ENCODE measurements at regions not wholly inside any gene's neighbourhood (a gene's known extent, or its start where the extent isn't known, plus 50 kb on each side); places are given as distances from the start of the nearest gene placed in this dataset.

GRCh38 chr7:12467837-12468236 lies 64.2 kb upstream of the VWDE start:
- TF ChIP-seq CTCF (IDR thresholded peaks at IDR 0.05; ENCODE audit: poor library complexity, severe bottlenecking) (no peak), POLR2AphosphoS5 (IDR thresholded peaks at IDR 0.05) (no peak), MXI1 (conservative IDR thresholded peaks at IDR 0.05; ENCODE audit: poor library complexity, severe bottlenecking) (no peak), EZH2 (IDR thresholded peaks at IDR 0.05; ENCODE audit: borderline replicate concordance, insufficient read depth, low read length, poor library complexity, severe bottlenecking) (no peak), TAF1 (IDR thresholded peaks at IDR 0.05; ENCODE audit: low read depth) (no peak)
